ENCODE measurements at regions not wholly inside any gene's neighbourhood (a gene's known extent, or its start where the extent isn't known, plus 50 kb on each side); places are given as distances from the start of the nearest gene placed in this dataset.

DNA sequence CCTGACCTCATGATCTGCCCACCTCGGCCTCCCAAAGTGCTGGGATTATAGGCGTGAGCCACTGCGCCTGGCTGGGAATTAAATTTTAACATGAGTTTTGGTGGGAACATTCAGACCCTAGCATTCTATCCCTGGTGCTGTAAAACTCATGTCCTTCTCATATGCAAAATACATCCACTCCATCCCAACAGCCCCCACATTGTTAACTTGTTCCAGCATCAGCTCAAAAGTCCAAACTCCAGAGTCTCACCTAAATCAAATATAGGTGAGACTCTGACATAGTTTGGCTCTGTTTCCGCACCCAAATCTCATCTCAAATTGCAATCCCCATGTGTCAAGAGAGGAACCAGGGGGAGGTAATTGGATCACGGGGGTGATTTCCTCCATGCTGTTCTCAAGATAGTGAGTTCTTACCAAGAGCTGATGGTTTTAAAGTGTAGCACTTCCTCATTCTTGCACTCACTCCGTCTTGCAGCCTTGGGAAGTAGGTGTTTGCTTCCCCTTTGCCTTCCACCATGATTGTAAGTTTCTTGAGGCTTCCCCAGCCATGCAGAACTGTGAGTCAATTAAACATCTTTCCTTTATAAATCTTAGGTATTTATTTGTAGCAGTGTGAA lies 96.2 kb upstream of the PLCL2 start:
- no peak for TF ChIP-seq ZNF274 (IDR thresholded peaks at IDR 0.05; ENCODE audit: insufficient read depth, insufficient read length)
- TF ChIP-seq, protein P1, sequence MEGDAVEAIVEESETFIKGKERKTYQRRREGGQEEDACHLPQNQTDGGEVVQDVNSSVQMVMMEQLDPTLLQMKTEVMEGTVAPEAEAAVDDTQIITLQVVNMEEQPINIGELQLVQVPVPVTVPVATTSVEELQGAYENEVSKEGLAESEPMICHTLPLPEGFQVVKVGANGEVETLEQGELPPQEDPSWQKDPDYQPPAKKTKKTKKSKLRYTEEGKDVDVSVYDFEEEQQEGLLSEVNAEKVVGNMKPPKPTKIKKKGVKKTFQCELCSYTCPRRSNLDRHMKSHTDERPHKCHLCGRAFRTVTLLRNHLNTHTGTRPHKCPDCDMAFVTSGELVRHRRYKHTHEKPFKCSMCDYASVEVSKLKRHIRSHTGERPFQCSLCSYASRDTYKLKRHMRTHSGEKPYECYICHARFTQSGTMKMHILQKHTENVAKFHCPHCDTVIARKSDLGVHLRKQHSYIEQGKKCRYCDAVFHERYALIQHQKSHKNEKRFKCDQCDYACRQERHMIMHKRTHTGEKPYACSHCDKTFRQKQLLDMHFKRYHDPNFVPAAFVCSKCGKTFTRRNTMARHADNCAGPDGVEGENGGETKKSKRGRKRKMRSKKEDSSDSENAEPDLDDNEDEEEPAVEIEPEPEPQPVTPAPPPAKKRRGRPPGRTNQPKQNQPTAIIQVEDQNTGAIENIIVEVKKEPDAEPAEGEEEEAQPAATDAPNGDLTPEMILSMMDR (IDR thresholded peaks at IDR 0.05 in 2 of 3, conservative IDR thresholded peaks at IDR 0.05 in 1 of 3; ENCODE audit: control insufficient read depth in 2 of 3, extremely low read depth in 1 of 3, insufficient read depth in 1 of 3, low read depth in 3 of 3, low read length in 3 of 3) = no peak
- no peak for TF ChIP-seq SIN3A (IDR thresholded peaks at IDR 0.05; ENCODE audit: low read depth, low read length)
- no peak for TF ChIP-seq SREBF2 (IDR thresholded peaks at IDR 0.05; ENCODE audit: low read length)
- no peak for TF ChIP-seq MEF2A (IDR thresholded peaks at IDR 0.05; ENCODE audit: insufficient read depth, low read depth, low read length)
- no peak for TF ChIP-seq KDM1A (IDR thresholded peaks at IDR 0.05; ENCODE audit: borderline replicate concordance)
- TF ChIP-seq NRF1 (conservative IDR thresholded peaks at IDR 0.05; ENCODE audit: low read depth, low read length) = no peak
- TF ChIP-seq CHD2 (IDR thresholded peaks at IDR 0.05; ENCODE audit: borderline replicate concordance, low read depth, low read length) = no peak
